Tibial nerve (tissue), 4 donors: ENCODE measurements at regions not wholly inside any gene's neighbourhood (a gene's known extent, or its start where the extent isn't known, plus 50 kb on each side); places are given as distances from the start of the nearest gene placed in this dataset.

Source experiments
- DNase-seq, 2 donors: peaks; one replicate each; pipeline ENCODE4 v3.0.0-alpha.2; 2019; ENCODE audit warnings: low spot score in 2 of 2
- H3K27ac ChIP-seq, 4 donors: fragments of 200-600 bp; sonication (generic) in 3 of 4; one replicate each; pipeline ENCODE4 v1.5.1; 2017 to 2019; ENCODE audit warnings: mild to moderate bottlenecking in 1 of 4
- H3K27me3 ChIP-seq, 2 donors: fragments of 200-600 bp; sonication (generic) in 1 of 2; one replicate each; pipeline versions ENCODE4 v1.5.1 to v1.6.0; 2017 to 2019
- H3K36me3 ChIP-seq, 3 donors: fragments of 200-600 bp; sonication (generic); one replicate each; pipeline ENCODE4 v1.5.1; 2018 to 2019
- H3K4me1 ChIP-seq, 4 donors: fragments of 200-600 bp; sonication (generic) in 3 of 4; one replicate each; pipeline ENCODE4 v1.5.1; 2017 to 2019
- H3K4me3 ChIP-seq, 4 donors: fragments of 200-600 bp; sonication (generic) in 3 of 4; one replicate each; pipeline ENCODE4 v1.5.1; 2017 to 2019; ENCODE audit warnings: mild to moderate bottlenecking in 1 of 4, moderate library complexity in 1 of 4
- H3K9me3 ChIP-seq, 4 donors: fragments of 200-600 bp; sonication (generic) in 3 of 4; one replicate each; pipeline ENCODE4 v1.5.1; 2017 to 2019
- CTCF ChIP-seq, 5 experiments: fragments of 200-600 bp in 3 of 5; fragments of 450-650 bp in 2 of 5; sonication (generic) in 3 of 5; IDR thresholded peaks; one replicate each; pipeline ENCODE4 v1.5.1; 2016 to 2019; ENCODE audit warnings: antibody characterized with exemption in 5 of 5, mild to moderate bottlenecking in 3 of 5, moderate library complexity in 2 of 5
- EP300 ChIP-seq, 2 donors: sonication (generic); formaldehyde crosslinking; IDR thresholded peaks; one replicate each; pipeline ENCODE4 v1.6.1; 2017; ENCODE audit warnings: antibody characterized with exemption in 2 of 2, mild to moderate bottlenecking in 1 of 2
- POLR2A ChIP-seq, 2 donors: fragments of 450-650 bp; IDR thresholded peaks; one replicate each; pipeline ENCODE4 v1.6.1; 2017; ENCODE audit warnings: antibody characterized with exemption in 2 of 2, mild to moderate bottlenecking in 2 of 2, moderate library complexity in 2 of 2
- WGBS, 2 donors: methylation state at CpG; one replicate each; pipeline ENCODE4 v1.1.5; 2018; 5-methylcytosine and 5-hydroxymethylcytosine counted together

- no peaks in the 10 kb centered on the region for H3K4me1 ChIP-seq
- WGBS, 2 donors, result 48 to 58% methylated on average over 2 of the region's 2 CpGs
- no peak for DNase-seq
- no peaks in the 10 kb centered on the region for H3K27me3 ChIP-seq
- peaks cover 0 to 3% (median 0%) of the 10 kb centered on the region in 4 donors for H3K9me3 ChIP-seq
- no peak overlapping the region for H3K4me3 ChIP-seq
- no peaks in the 10 kb centered on the region for H3K36me3 ChIP-seq
- H3K27ac ChIP-seq, result no peak overlapping the region
- TF ChIP-seq EP300 (IDR thresholded peaks at IDR 0.05), result no peak
- TF ChIP-seq CTCF (IDR thresholded peaks at IDR 0.05), result no peak
- no peak for TF ChIP-seq POLR2A (IDR thresholded peaks at IDR 0.05)
These were observed 355.3 kb downstream of the RNF144B start for GRCh38 chr6:18742406-18742805.

- peaks cover 0 to 18% (median 0%) of the 10 kb centered on the region in 4 donors for H3K4me1 ChIP-seq
- 90 to 92% methylated on average over 4 of the region's 4 CpGs for WGBS, 2 donors
- peaks cover 0 to 3% (median 0%) of the 10 kb centered on the region in 4 donors for H3K9me3 ChIP-seq
- no peak for DNase-seq
- no peak overlapping the region for H3K4me3 ChIP-seq
- H3K27ac ChIP-seq, result no peak overlapping the region
- TF ChIP-seq EP300 (IDR thresholded peaks at IDR 0.05), result no peak
- no peak for TF ChIP-seq CTCF (IDR thresholded peaks at IDR 0.05)
- no peak for TF ChIP-seq POLR2A (IDR thresholded peaks at IDR 0.05)
- no peaks in the 10 kb centered on the region for H3K36me3 ChIP-seq
- H3K27me3 ChIP-seq, result no peaks in the 10 kb centered on the region
These were observed 359.6 kb downstream of the RNF144B start for GRCh38 chr6:18746727-18747126.

GRCh38 chr6:18748314-18748713 is 361.2 kb downstream of the RNF144B start:
- TF ChIP-seq POLR2A (IDR thresholded peaks at IDR 0.05) (no peak), EP300 (IDR thresholded peaks at IDR 0.05) (no peak), CTCF (IDR thresholded peaks at IDR 0.05) (no peak)
- Histone ChIP-seq H3K27me3 (no peaks in the 10 kb centered on the region), H3K36me3 (no peaks in the 10 kb centered on the region), H3K9me3 (peaks cover 0 to 3% (median 0%) of the 10 kb centered on the region in 4 donors), H3K27ac (no peak overlapping the region), H3K4me1 (peaks cover 0 to 18% (median 0%) of the 10 kb centered on the region in 4 donors), H3K4me3 (no peak overlapping the region)
- 64 to 69% methylated on average over 6 of the region's 6 CpGs for WGBS, 2 donors
- DNase-seq, result no peak

- Histone ChIP-seq H3K4me1 (peaks cover 0 to 18% (median 0%) of the 10 kb centered on the region in 4 donors), H3K4me3 (no peak overlapping the region), H3K27ac (no peak overlapping the region), H3K9me3 (no peaks in the 10 kb centered on the region), H3K36me3 (no peaks in the 10 kb centered on the region), H3K27me3 (no peaks in the 10 kb centered on the region)
- no peak for TF ChIP-seq POLR2A (IDR thresholded peaks at IDR 0.05)
- no peak for TF ChIP-seq EP300 (IDR thresholded peaks at IDR 0.05)
- TF ChIP-seq CTCF (IDR thresholded peaks at IDR 0.05), result no peak
- DNase-seq, result no peak
- WGBS, 2 donors, result 59 to 61% methylated on average over 5 of the region's 5 CpGs
These were observed 365.3 kb downstream of the RNF144B start for GRCh38 chr6:18752278-18753068.

- no peak overlapping the region for H3K4me3 ChIP-seq
- no peaks in the 10 kb centered on the region for H3K27me3 ChIP-seq
- no peak overlapping the region for H3K27ac ChIP-seq
- TF ChIP-seq POLR2A (IDR thresholded peaks at IDR 0.05), result no peak
- no peak for TF ChIP-seq EP300 (IDR thresholded peaks at IDR 0.05)
- no peak for TF ChIP-seq CTCF (IDR thresholded peaks at IDR 0.05)
- no peak for DNase-seq
- H3K36me3 ChIP-seq, result no peaks in the 10 kb centered on the region
- no peaks in the 10 kb centered on the region for H3K9me3 ChIP-seq
- peaks cover 0 to 17% (median 0%) of the 10 kb centered on the region in 4 donors for H3K4me1 ChIP-seq
- 84 to 89% methylated on average over 12 of the region's 12 CpGs for WGBS, 2 donors
These were observed 365.9 kb downstream of the RNF144B start for GRCh38 chr6:18753076-18753475.
